Muscle layer of duodenum (tissue), 2 donors: ENCODE measurements at regions not wholly inside any gene's neighbourhood (a gene's known extent, or its start where the extent isn't known, plus 50 kb on each side); places are given as distances from the start of the nearest gene placed in this dataset.

Source experiments
- H3K27ac ChIP-seq: one replicate; pipeline ENCODE4 v1.7.0; 2013; ENCODE audit warnings: mild to moderate bottlenecking, low read length
- H3K27me3 ChIP-seq: one replicate; pipeline ENCODE4 v1.7.0; 2013; ENCODE audit warnings: low read depth, mild to moderate bottlenecking, control low read depth, low read length
- H3K36me3 ChIP-seq, 2 donors: one replicate each; pipeline ENCODE4 v1.7.0; 2013; ENCODE audit warnings: low read length in 2 of 2, control low read depth in 1 of 2, mild to moderate bottlenecking in 1 of 2; ENCODE audit not compliant: insufficient read depth in 2 of 2, control insufficient read depth in 1 of 2
- H3K4me1 ChIP-seq, 2 donors: one replicate each; pipeline ENCODE4 v1.7.0; 2013; ENCODE audit warnings: low read length in 2 of 2, mild to moderate bottlenecking in 2 of 2, control low read depth in 1 of 2, moderate library complexity in 1 of 2; ENCODE audit not compliant: insufficient read depth in 2 of 2, control insufficient read depth in 1 of 2
- H3K4me3 ChIP-seq, 2 donors: one replicate each; pipeline ENCODE4 v1.7.0; 2013; ENCODE audit warnings: low read length in 2 of 2, low read depth in 1 of 2, mild to moderate bottlenecking in 1 of 2
- H3K9me3 ChIP-seq, 2 donors: one replicate each; pipeline ENCODE4 v1.7.0; 2013; ENCODE audit warnings: low read length in 2 of 2, control low read depth in 1 of 2, mild to moderate bottlenecking in 1 of 2; ENCODE audit not compliant: control insufficient read depth in 1 of 2
- donor health status: healthy.

DNA sequence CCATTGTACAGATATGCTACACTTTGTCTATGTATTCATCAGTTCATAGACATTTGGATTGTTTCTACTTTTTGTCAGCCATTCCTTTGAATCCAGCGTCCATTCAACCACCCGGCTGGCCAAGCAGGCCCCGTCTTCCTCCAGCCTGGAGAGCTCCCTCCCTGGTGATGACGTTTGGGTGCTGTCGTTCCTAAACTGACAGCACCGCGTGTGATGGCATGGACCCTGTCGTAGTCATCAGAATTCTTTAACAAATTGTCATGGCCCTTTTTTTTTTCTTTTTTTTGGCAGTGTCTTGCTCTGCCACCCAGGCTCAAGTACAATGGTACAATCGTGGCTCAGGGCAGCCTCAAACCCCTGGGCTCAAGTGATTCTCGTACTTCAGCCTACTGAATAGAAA, 138.6 kb upstream of the ERRFI1 start:
- no peak overlapping the region for H3K4me3 ChIP-seq
- no peaks in the 10 kb centered on the region for H3K9me3 ChIP-seq
- peaks cover 6% of the 10 kb centered on the region in 2 donors for H3K4me1 ChIP-seq
- no peaks in the 10 kb centered on the region for H3K36me3 ChIP-seq
- no peak overlapping the region for H3K27ac ChIP-seq
- no peaks in the 10 kb centered on the region for H3K27me3 ChIP-seq

DNA sequence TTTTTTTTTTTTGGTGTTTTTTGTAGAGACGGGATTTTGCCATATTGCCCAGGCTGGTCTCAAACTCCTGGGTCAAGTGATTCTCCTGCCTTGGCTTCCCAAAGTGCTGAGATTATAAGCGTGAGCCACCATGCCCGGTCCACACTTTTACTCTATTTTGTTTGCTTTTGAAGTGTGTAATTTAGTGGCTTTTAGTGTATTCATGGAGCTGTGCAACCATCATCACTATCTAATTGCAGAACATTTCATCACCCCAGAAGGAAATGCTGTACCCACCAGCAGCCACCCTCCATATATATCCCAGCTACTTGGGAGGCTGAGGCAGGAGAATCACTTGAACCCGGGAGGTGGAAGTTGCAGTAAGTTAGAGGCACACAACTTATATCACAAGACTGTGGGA, 136.9 kb upstream of the ERRFI1 start:
- Histone ChIP-seq H3K36me3 (no peaks in the 10 kb centered on the region), H3K4me1 (no peaks in the 10 kb centered on the region), H3K9me3 (no peaks in the 10 kb centered on the region), H3K4me3 (no peak overlapping the region), H3K27me3 (no peaks in the 10 kb centered on the region), H3K27ac (no peak overlapping the region)

DNA sequence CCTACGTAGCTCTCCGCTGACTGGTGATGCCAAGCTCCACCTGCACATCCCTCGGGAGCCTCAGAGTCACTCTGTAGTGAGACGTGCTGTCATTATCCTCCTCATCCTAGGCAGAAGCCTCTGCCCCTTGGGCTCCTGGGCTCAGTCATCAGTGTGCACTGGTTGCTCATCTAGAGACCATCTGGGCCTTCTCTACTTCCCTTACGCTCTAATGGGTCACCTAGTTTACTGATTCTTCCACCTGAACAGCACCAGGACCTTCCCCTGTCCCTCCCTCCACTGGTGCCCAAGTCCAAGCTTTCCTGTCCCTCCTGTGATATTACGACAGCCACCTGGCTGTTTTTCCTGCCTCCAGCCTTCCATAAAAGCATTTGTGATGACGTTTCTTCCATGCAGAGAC, 136.1 kb upstream of the ERRFI1 start:
- no peaks in the 10 kb centered on the region for H3K36me3 ChIP-seq
- no peak overlapping the region for H3K27ac ChIP-seq
- H3K4me3 ChIP-seq: no peak overlapping the region
- no peaks in the 10 kb centered on the region for H3K27me3 ChIP-seq
- no peaks in the 10 kb centered on the region for H3K4me1 ChIP-seq
- H3K9me3 ChIP-seq: no peaks in the 10 kb centered on the region

DNA sequence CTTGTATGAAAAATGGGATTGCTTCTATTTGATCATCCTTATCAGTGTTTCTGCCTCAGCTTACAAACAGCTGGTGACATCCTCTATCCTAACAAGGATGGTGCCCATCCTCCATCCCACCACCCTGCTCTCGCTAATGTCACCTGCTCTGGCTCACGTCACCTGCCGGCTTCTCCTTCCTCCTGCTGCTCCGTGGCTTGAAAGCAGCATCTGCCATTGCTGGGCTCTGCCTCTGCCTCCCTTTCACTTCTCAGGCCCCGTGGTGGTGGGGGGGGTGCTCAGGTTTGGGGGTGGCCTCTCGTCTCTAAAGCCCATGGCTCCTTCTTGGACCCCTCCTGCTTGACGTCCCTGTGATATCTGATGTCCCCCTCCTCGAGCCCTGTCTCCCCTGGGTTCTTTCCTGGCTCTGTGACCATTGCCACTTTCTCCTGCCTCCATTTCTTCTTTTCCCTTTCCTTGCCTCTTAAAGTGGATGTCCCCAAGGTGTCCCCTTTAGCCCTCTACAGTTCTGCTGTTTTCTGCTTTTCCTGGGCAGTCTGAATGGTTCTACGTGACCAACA, 135.5 kb upstream of the ERRFI1 start:
- Histone ChIP-seq H3K36me3 (no peaks in the 10 kb centered on the region), H3K4me1 (no peaks in the 10 kb centered on the region), H3K27me3 (no peaks in the 10 kb centered on the region), H3K9me3 (no peaks in the 10 kb centered on the region), H3K4me3 (no peak overlapping the region), H3K27ac (no peak overlapping the region)

DNA sequence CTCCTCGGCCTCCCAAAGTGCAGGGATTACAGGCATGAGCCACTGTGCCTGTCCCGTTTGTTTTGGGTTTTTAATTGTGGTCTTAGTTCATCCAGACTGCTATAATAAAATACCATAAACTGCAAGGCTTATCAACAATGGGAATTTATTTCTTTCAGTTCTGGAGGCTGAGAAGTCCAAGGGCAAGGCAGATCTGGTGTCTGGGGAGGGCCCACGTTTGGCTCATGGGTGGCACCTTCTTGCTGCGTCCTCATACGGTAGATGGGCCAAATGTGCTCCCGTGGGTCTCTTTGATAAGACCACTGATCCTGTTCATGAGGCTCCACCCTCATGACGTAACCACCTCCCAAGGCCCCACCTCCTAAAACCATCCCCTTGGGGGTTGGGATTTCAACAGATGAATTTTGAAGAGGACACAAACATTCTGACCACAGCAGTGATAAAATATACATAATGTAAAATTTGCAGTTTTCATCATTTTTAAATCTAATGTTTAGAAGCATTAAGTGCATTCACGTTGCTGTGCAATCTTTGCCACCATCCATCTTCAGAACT, 133.4 kb upstream of the ERRFI1 start:
- no peaks in the 10 kb centered on the region for H3K27me3 ChIP-seq
- H3K27ac ChIP-seq: no peak overlapping the region
- H3K36me3 ChIP-seq: no peaks in the 10 kb centered on the region
- no peaks in the 10 kb centered on the region for H3K9me3 ChIP-seq
- H3K4me1 ChIP-seq: peaks cover 0 to under 1% of the 10 kb centered on the region in 2 donors
- no peak overlapping the region for H3K4me3 ChIP-seq

DNA sequence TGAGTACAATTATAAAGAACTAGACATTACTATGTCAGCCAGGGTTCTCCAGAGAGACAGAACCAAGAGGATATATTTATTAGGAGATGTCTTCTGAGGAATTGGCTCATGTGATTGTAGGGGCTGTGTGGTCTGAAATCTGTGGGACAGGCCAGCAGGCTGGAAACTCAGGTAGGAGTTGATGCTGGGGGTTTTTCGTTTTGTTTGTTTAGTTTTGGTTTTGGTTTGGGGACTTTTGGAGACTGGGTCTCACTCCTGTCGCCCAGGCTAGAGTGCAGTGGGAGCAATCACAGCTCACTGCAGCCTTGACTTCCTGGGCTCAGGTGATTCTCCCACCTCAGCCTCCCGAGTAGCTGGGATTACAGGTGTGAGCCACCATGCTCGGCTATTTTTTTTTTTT, 132.9 kb upstream of the ERRFI1 start:
- peaks cover 0 to 5% of the 10 kb centered on the region in 2 donors for H3K4me1 ChIP-seq
- H3K9me3 ChIP-seq: no peaks in the 10 kb centered on the region
- H3K36me3 ChIP-seq: no peaks in the 10 kb centered on the region
- H3K27me3 ChIP-seq: no peaks in the 10 kb centered on the region
- H3K4me3 ChIP-seq: no peak overlapping the region
- H3K27ac ChIP-seq: no peak overlapping the region

DNA sequence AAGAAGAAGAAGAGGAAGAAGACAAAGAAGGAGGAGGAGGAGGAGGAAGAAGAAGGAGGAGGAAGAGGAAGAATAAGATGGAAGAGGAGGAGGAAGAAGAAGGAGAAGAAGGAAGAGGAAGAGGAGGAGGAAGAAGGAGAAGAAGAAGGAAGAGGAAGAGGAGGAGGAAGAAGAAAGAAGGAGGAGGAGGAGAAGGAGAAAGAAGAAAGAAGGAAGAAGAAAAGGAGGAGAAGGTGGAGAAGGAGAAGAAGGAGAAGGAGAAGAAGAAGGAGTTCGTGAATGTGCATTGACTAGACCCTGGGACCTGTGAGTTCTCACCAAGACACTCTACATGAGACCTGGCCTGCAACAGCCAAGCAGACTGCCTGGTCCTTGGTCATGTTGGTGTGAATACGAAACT, 131.7 kb upstream of the ERRFI1 start:
- Histone ChIP-seq H3K36me3 (no peaks in the 10 kb centered on the region), H3K27ac (no peak overlapping the region), H3K4me3 (no peak overlapping the region), H3K27me3 (no peaks in the 10 kb centered on the region), H3K4me1 (peaks cover 0 to 5% of the 10 kb centered on the region in 2 donors), H3K9me3 (no peaks in the 10 kb centered on the region)

DNA sequence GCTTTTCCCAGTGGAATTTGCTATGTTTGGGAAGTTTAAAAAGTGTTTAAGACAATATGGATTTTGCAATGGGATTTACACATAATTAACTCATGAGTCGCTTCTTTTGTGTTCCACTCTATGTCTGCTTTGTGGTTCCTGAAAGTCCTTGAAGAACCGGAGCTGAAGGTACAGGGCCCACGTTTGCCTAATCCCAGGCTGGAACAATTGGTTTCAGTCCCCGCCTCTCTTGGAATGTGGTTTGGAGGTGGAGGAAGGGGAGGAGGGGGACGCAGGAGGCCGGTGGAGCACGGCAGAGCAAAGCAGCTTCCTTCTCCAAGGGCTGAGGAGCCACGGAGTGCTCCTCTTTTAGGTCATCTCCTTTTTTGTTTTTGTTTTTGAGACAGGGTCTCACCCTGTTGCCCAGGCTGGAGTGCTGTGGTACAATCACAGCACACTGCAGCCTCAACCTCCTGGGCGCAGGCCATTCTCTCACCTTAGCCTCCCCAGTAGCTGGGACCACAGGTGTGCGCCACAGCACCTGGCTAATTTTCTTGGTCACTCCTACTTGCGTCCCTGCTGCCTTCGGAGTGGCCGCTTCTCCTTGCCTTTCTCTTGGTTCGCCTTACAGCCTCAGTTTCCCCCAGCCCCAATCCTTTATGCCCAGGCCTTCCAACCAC, 129.5 kb upstream of the ERRFI1 start:
- Histone ChIP-seq H3K9me3 (no peaks in the 10 kb centered on the region), H3K27me3 (no peaks in the 10 kb centered on the region), H3K36me3 (no peaks in the 10 kb centered on the region), H3K27ac (no peak overlapping the region), H3K4me3 (no peak overlapping the region), H3K4me1 (peaks cover 0 to 5% of the 10 kb centered on the region in 2 donors)

DNA sequence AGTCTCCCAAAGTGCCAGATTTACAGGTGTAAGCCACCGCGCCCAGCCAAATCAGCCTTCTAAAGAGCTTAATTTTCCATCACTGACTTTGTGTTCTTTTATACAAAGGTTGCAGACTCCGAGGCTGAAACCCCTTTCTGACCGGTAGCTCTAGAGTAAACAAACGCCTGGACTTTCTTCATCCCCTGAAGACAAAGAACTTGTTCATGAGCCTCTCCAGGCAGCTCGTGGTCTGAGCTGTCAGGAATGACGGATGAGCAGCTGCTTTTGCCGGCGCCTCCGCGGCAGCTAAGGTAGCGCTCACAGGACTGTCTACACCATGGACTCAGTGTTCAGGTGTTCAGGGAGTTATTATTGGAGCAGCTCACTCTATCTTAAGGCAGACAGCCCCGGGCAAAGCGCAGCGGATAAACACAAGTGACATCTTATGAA, 128.5 kb upstream of the ERRFI1 start:
- H3K4me3 ChIP-seq: no peak overlapping the region
- no peaks in the 10 kb centered on the region for H3K36me3 ChIP-seq
- no peak overlapping the region for H3K27ac ChIP-seq
- H3K27me3 ChIP-seq: no peaks in the 10 kb centered on the region
- no peaks in the 10 kb centered on the region for H3K9me3 ChIP-seq
- peaks cover 0 to 5% of the 10 kb centered on the region in 2 donors for H3K4me1 ChIP-seq

DNA sequence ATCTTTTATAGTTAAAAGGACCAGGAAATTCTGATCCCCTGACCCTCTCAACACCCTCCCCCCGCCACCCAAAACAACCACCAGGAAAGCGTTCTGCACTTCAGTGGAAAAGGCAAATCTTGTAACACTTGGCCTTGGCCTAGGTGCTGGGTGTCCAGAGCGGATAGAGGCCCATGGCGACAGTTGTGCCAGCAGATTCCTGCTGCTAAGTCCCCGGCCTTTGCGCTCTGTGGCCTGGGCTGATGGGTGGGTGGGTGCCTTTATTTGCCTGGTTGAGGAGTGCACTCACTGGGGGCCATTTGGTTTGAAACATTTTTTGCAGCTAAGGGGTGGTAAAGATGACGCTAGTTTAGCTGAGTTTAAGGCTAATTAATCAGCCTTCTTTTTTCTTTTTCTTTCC, 127.9 kb upstream of the ERRFI1 start:
- H3K4me1 ChIP-seq: peaks cover 0 to 5% of the 10 kb centered on the region in 2 donors
- no peaks in the 10 kb centered on the region for H3K27me3 ChIP-seq

DNA sequence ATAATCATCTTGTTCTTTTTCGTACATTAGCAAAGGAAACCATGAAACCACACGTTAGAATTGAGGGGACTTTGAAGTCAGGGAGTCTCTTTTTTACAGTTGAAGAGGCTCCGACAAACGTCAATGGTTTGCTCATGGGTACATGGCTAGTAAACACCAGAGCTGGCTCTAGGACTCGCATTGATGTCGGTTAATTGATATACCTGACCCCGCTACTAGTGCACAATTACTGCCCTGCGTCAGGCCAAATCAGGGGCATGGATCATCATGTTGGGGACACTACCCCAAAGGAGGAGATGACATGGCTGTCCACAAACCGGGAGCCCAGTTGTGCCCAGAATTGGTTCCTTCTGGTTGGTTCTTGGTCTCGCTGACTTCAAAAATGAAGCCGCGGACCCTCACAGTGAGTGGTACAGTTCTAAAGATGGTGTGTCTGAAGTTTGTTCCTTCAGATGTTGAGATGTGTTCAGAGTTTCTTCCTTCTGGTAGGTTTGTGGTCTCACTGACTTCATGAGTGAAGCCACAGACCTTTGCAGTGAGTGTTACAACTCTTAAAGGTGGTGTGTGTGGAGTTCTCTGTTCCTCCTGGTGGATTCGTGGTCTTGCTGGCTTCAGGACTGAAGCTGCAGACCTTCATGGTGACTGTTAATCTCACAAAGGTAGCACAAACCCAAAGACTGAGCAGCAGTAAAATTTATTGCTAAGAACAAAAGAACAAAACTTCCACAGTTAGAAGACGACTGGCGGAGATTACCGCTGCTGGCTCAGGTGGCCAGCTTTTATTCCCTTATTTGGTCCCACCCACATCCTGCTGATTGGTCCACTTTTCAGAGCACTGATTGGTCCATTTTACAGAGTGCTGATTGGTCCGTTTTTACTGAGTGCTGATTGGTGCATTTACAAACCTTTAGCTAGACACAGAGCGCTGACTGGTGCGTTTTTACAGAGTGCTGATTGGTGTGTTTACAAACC, 126.9 kb upstream of the ERRFI1 start:
- Histone ChIP-seq H3K27ac (peak overlapping the region; percentile 39), H3K9me3 (no peaks in the 10 kb centered on the region), H3K36me3 (no peaks in the 10 kb centered on the region), H3K4me1 (peaks cover 0 to 5% of the 10 kb centered on the region in 2 donors), H3K27me3 (no peaks in the 10 kb centered on the region), H3K4me3 (no peak overlapping the region)

More for the DNA sequence above, 127.9 kb upstream of the ERRFI1 start:
- Histone ChIP-seq H3K4me3 (no peak overlapping the region), H3K36me3 (no peaks in the 10 kb centered on the region), H3K27ac (no peak overlapping the region), H3K9me3 (no peaks in the 10 kb centered on the region)
